HK-2 (cell line): ENCODE measurements at regions not wholly inside any gene's neighbourhood (a gene's known extent, or its start where the extent isn't known, plus 50 kb on each side); places are given as distances from the start of the nearest gene placed in this dataset.

Experiments used
- DNase-seq: peaks from one replicate; pipeline ENCODE4 v3.0.0-alpha.2; 2018; ENCODE audit not compliant: unreplicated experiment

- no peak for DNase-seq
Measured at GRCh38 chr22:49142891-49143290, 684.8 kb downstream of the BRD1 start.

DNA sequence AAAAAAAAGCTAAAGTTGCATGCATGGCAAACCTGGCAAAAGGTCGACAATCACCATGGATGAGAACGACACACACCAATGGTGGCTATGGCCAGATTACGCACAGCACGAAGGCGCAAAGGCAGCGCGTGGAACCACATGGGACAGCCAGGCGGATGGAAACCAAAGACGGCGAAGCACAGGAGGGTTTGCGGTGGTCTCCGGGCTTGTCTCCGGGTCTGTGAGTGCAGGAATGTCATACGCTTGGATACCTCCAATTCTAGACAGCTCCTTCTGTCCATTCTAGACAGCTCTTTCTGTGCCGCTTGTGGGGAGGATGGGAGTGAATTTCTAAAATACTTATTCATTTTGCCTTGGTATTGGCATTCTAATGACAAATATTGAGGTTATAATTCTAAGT, 685.4 kb downstream of the BRD1 start:
- no peak for DNase-seq

DNA sequence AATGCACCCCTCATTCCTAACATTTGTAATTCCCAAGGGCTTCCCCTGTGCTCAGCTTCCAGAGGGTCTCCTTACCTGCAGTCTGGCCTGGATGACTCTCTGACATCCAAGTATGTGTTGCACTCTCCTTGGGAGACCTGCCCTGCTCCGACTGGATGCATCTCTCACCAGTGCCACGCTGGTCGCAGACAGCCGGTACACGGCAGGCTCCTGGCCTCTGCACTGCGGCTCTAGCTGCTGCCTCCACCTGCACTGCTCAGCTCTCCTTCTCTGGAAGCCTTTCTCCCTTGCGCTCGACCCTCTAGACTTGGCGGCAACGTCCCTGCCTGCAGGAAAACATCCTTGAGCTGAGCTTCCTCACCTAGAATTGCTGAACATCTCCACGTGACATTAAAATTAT, 685.9 kb downstream of the BRD1 start:
- no peak for DNase-seq

DNA sequence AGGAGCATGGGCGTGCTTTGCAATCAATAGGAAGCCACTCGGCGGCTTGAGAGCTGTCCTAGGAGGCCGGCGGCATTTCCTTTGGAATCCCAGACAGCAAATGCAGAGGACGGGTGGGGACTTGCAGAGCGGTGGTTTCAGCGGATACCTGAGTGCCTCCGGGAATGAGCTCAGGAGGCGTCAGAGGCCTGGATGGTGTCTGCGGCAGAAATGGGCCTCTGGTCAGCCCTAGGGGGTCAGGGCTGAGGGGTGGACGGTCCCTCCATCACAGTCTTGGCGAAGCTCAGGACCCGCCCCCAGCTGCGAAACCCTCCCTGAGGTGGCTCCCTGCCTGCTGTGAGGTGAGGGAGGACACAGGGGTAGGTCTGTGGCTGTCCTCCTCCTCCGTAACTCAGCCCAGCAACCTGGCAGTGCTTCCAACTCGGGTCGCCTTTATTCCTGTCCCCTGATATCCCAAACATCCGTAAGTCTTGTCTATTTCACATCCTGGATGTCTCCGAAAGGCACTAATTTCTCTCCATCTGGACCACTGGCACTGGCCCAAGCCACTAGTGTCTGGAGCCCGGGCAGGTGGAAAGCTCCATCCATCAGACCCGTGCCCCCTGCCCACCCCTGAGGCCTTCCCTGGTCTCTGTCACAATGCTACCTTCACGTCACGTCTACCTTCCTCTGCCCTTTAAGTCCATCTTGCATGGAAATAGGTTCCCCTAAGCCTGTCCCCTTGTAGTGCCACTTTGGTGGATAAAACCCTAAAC, 686.6 kb downstream of the BRD1 start:
- DNase-seq: no peak

DNA sequence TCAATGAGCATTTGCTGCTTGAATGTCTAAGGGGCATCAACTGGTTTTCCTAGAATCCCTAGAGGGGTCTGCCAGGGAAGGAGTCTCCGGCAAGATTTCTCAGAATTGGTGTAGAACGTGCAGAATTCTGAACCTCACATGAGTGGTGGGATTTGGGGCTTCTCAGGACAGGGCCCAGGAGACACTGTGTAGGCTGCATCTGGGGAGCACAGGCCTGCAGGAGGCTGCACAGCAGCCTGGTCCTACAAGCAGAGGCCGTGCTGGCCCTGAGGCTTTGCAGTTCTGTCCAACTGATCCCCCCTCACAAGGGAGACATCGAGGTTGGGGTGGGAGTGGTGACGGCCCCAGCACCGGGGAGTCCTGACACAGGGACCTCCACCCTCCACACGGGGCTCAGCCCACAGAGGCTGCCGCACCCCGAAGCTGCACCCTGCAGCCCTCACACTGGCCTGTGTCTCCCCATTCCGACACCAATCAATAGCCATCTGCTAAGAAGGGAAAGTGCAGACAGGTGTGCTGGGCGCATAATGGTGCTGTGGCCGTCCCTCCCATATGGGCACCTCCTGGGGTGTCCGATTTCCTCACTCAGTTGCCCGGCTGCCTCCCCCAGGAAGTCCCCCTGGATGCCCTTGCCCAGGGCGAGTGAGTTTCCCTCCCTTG, 688.1 kb downstream of the BRD1 start:
- DNase-seq: no peak

GRCh38 chr22:49138250-49138790, 689.4 kb downstream of the BRD1 start:
- no peak for DNase-seq

DNA sequence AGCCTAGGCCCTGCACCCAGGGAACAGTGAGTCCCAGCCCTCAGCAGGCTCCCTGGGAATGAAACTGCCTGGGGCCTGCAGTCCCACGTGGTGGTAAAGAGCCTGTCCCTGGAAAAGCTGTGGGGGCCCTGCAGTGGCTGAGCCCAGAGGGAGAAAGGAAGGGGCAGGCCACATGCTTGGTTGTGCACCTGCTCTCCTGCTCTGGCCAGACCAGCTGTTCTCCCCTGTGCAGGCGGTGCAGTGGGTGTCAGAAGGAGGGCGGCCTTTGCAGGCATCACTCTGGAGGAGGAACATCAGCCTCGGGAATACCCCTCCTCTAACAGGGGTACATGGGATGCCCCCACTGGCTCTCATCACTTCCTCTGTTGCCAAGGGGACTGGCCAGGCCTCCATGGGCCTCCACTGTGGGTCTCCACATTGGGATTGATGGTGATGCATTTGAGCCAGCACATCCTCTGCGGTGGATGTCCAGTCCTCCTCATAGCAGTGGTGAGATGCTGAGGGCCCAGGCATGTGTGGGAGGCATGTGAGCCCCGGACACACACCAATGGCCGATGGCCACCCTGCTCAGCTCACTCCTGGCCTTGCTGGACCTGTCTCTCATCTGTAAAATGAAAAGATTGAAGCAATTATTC, 690.4 kb downstream of the BRD1 start:
- no peak for DNase-seq

DNA sequence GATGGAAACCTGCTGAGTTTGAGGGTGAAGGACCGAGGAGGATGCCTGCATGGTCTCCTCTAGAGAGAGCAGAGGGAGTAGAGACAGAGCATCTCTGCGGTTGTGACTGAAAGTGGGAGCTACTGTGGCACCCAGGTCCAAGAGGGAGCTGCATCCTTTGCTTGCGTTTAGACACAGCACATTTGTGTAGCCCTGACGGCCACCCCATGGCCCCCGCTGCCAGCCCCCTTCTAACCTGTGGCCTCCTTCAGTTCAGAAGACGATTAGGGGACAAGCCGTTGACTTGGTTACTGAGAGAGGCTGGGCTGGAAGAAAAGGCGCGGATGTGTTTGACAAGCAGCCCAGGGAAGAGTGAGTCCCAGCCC, 690.9 kb downstream of the BRD1 start:
- DNase-seq: no peak

DNA sequence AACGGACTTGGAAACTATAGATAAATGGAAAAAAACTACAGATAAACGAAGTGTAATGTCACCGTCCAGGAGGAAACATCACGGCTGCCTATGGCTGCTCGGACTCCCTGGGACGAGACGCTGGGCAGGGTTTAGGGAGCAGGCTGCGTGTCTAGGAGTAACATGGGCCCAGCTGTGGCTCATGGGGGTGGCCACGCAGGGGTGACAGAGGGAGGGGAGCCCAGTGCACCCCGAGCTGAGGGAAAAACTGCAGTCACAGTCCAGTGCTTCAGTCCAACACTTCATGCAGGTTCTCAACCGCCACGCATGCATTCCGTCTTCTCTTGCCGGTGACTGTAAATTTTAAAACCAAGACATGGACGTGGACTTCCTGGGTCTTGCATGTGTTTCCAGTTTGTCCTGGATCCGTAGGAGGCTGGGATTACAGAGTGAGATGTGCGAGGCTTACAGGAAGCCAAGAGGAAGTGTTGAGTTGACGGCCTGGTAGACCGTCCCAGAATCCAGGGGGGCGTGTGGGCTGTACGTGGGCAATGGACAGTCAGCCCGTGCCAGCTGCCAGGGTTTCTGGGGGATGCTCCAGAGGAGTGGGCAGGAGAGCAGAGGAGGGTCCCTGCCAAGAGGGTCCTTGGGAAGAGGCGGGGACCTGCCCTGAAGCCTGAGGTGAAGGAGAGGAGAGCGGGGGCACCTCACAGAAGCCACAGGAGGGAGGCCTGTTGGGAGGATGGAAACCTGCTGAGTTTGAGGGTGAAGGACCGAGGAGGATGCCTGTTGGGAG, 691.4 kb downstream of the BRD1 start:
- no peak for DNase-seq

- no peak for DNase-seq
Measured at GRCh38 chr22:49134076-49134475, 693.6 kb downstream of the BRD1 start.

DNA sequence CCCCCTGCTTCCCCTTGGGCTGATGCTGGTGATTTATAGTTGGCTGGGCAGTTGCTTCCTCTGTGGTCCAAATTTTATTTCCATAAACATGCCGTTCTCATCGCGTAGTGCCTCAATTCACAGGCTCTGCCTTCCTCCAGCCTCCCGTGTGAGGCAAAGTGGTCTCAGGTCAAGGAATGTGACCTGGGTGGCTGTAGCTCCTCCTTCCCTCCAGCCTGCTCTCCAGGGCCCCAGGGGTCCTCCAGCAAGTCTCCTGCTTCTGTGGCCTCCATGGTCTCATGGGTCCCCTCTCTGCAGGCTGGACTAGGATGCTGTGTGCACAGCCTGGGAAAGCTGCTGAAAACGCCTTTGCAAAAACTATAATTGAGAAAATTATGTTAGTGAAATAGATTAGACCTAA, 694.1 kb downstream of the BRD1 start:
- DNase-seq: no peak

- DNase-seq: no peak
Measured at GRCh38 chr22:49132009-49132408, 695.7 kb downstream of the BRD1 start.

DNA sequence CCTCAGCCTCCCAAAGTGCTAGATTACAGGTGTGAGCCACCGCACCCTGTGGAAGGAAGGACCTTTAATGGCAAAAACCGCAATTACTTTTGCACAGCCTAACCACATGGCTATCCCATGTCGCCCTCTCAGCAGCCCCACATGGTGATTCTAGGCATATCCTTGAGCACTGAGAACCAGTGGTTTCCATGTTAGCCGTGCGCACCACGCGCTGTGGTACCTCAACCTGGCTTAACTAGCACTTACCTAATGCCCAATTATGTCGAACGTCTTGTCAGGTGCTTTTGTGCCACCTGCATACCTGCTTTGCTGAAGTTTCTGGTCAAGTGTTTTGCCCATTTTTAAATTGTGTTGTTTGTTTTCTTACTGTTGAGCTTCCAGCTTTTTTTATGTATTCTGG, 697.9 kb downstream of the BRD1 start:
- DNase-seq: no peak

DNA sequence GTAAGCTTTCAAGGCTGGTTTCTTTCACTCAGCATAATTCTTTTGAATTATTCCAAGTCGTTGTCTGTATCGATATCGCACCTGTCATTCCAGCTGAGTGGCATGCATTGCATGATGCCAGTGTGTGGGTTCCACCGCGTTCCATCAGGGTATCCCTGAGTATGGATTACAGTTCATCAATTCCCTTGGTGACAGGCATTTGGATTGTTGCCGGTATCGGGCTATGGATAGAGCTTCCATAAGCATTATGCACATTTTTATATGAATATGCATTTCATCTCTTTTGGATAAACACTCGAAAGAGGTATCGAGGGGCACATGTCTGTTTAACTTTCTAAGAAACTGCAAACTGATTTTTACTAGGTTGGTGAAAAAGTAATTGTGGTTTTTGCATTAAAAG, 698.8 kb downstream of the BRD1 start:
- DNase-seq: no peak

DNA sequence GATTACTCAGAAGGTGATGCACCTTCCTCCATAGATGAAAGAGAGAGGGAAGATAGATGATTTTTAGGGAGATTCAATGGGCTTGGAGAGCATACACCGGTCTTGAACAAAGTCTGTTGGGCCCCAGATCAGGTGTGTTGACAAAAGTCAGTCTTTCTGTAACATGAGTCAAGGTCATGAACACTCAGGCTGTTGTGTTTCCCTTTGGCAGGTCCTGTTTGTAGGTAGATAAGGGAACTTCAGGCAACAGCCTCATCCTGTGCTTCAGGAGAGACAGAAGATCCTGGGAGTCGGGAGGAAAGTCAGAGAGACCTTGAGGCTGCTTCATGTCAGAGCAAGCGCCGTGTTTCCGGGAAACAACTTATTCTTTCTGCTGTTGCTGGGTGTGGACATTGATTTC, 703.1 kb downstream of the BRD1 start:
- no peak for DNase-seq

DNA sequence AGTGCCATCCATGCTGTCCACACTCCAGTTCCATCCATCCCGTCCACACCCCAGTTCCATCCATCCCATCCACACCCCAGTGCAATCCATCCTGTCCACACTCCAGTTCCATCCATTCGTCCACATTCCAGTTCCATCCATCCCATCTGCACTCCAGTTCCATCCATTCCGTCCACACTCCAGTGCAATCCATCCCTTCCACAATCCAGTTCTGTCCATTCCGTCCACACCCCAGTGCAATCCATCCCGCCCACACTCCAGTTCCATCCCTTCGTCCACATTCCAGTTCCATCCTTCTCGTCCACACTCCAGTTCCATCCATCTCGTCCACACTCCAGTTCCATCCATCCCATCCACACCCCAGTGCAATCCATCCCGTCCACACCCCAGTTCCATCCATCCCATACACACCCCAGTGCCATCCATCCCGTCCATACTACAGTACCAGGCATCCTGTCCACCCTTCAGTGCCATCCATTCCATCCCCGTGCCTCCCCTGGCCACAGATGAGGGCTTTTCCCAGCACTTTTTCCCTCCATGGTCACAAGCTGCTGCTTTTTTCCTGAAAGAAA, 704.0 kb downstream of the BRD1 start:
- DNase-seq: no peak

- no peak for DNase-seq
Measured at GRCh38 chr22:49119551-49119952, 708.1 kb downstream of the BRD1 start.

- DNase-seq: no peak
Measured at GRCh38 chr22:49118065-49118464, 709.6 kb downstream of the BRD1 start.

DNA sequence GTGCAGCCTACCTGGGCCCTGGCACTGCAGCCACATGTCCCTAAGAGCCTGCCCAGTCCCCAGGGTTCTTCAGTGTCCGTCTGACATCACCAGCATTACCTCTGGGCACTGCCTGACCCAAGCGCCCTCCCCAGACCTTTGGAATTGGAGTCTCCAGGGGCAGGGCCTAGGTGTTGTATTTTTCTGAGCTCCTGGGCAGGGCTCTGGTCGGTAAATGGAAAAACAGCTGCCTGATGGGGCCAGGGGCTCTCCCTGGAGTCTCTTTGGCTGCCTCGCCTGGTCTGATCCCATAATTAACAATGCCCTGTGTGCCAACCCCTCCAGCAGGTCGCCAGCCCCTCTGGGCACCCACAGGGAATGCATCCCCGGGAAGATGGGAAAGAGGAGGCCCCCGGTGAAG, 710.2 kb downstream of the BRD1 start:
- no peak for DNase-seq

DNA sequence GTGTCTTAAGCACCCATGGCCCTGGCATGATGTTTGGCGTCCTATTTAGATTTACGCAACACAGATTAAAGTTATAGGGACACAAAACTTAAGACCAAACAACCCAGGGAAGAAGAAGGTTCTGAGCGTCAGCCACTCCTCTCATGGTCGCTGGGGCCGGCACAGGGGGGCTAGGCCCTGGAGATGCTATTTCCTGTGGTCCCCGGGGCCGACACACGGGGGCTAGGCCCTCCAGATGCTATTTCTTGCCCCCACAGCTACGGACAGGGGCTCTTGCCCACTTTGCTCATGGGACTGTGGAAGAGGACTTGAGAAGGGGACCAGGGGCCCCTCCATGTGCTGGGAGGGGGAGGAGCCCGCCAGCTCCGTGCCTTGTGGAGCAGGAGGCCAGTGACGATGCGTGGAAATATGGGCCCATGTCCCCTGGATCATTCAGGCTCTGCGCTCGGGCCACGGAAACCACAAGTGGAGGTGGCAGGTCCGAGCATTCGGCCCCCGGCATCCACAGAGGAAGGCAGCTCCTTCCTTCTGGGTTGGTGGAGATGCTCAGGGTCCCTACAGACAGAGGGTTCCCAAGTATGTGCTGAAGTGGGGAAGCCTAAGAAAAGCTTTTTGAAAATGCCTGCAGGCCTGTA, 711.1 kb downstream of the BRD1 start:
- DNase-seq: no peak

- DNase-seq: no peak
Measured at GRCh38 chr22:49116021-49116420, 711.7 kb downstream of the BRD1 start.
